Keratinocyte (primary cell): ENCODE measurements at regions not wholly inside any gene's neighbourhood (a gene's known extent, or its start where the extent isn't known, plus 50 kb on each side); places are given as distances from the start of the nearest gene placed in this dataset.

Experiments used
- DNase-seq: peaks from one replicate; pipeline ENCODE4 v3.0.0-alpha.2; 2011; ENCODE audit warnings: low read depth, missing footprints, low spot score
- FAIRE-seq: peaks from 2 replicates; lab custom pipeline; 2011; peaks lifted over from hg19 to GRCh38; lab: Jason Lieb, UNC
- H2AFZ ChIP-seq: 2 replicates; pipeline ENCODE4 v1.6.0; 2012; ENCODE audit warnings: low read length, control low read depth, inconsistent platforms; ENCODE audit not compliant: control insufficient read depth
- H3K27ac ChIP-seq: 2 replicates; pipeline ENCODE4 v1.5.1; 2011; ENCODE audit warnings: low read length; ENCODE audit not compliant: control insufficient read depth, insufficient read depth
- H3K27me3 ChIP-seq: 3 replicates; pipeline ENCODE4 v1.6.0; 2011; ENCODE audit warnings: low read length; ENCODE audit not compliant: control insufficient read depth, insufficient read depth; ENCODE audit errors: extremely low read depth
- H3K36me3 ChIP-seq, 2 experiments: 2 replicates in 1 of 2; 3 replicates in 1 of 2; pipeline ENCODE4 v1.5.1; 2011; ENCODE audit warnings: low read length in 2 of 2, mild to moderate bottlenecking in 1 of 2; ENCODE audit not compliant: control insufficient read depth in 2 of 2, insufficient read depth in 2 of 2; ENCODE audit errors: extremely low read depth in 1 of 2
- H3K4me1 ChIP-seq: 3 replicates; pipeline ENCODE4 v1.5.1; 2011; ENCODE audit warnings: low read length; ENCODE audit not compliant: control insufficient read depth, insufficient read depth; ENCODE audit errors: extremely low read depth
- H3K4me2 ChIP-seq: 3 replicates; pipeline ENCODE4 v1.6.0; 2011; ENCODE audit warnings: low read depth, low read length; ENCODE audit not compliant: control insufficient read depth, insufficient read depth; ENCODE audit errors: extremely low read depth
- H3K4me3 ChIP-seq, 3 experiments: fragments of 200-600 bp in 1 of 3; sonication (generic) in 1 of 3; 2 replicates in 2 of 3; 3 replicates in 1 of 3; pipeline ENCODE4 v1.5.1; 2011 to 2016; ENCODE audit warnings: low read length in 3 of 3, mild to moderate bottlenecking in 3 of 3, control low read depth in 2 of 3, inconsistent platforms in 1 of 3, low read depth in 1 of 3, mixed read lengths in 1 of 3, mixed run types in 1 of 3, moderate library complexity in 1 of 3; ENCODE audit not compliant: control insufficient read depth in 2 of 3, insufficient read depth in 2 of 3; ENCODE audit errors: extremely low read depth in 1 of 3
- H3K79me2 ChIP-seq: 2 replicates; pipeline ENCODE4 v1.6.0; 2012; ENCODE audit warnings: low read length; ENCODE audit not compliant: control insufficient read depth, insufficient read depth
- H3K9ac ChIP-seq: 3 replicates; pipeline ENCODE4 v1.6.0; 2011; ENCODE audit warnings: low read length; ENCODE audit not compliant: control insufficient read depth, insufficient read depth; ENCODE audit errors: extremely low read depth
- H3K9me1 ChIP-seq: 3 replicates; pipeline ENCODE4 v1.6.0; 2011; ENCODE audit warnings: low read length; ENCODE audit not compliant: control insufficient read depth, insufficient read depth; ENCODE audit errors: extremely low read depth
- H3K9me3 ChIP-seq: 2 replicates; pipeline ENCODE4 v1.5.1; 2012; ENCODE audit warnings: low read depth, low read length; ENCODE audit not compliant: control insufficient read depth
- H4K20me1 ChIP-seq: 3 replicates; pipeline ENCODE4 v1.6.0; 2011; ENCODE audit warnings: low read length; ENCODE audit not compliant: control insufficient read depth, insufficient read depth; ENCODE audit errors: extremely low read depth
- EZH2 ChIP-seq: IDR thresholded peaks from one replicate; pipeline ENCODE4 v1.6.1; 2012; ENCODE audit warnings: inconsistent platforms, mild to moderate bottlenecking, low read length, moderate library complexity
- dilution Hi-C: fragments of 300-500 bp; cut with MboI; formaldehyde crosslinking; loops from one replicate; pipeline ENCODE4 v1.7.0; 2020; ENCODE audit warnings: low sequenced_read_pairs; ENCODE audit not compliant: extremely low pct_ligation_motif_present
- TF ChIP-seq, protein P1 (sequence below), 3 experiments: IDR thresholded peaks in 1 of 3; conservative IDR thresholded peaks in 1 of 3; optimal IDR thresholded peaks in 1 of 3; 2 replicates in 2 of 3; 3 replicates in 1 of 3; pipeline versions ENCODE3 to v1.5.1; 2011; ENCODE audit warnings: low read length in 3 of 3, mild to moderate bottlenecking in 3 of 3, moderate library complexity in 2 of 3, control low read depth in 1 of 3, inconsistent platforms in 1 of 3; ENCODE audit not compliant: insufficient read depth in 2 of 3; ENCODE audit errors: extremely low read depth in 1 of 3

DNA sequence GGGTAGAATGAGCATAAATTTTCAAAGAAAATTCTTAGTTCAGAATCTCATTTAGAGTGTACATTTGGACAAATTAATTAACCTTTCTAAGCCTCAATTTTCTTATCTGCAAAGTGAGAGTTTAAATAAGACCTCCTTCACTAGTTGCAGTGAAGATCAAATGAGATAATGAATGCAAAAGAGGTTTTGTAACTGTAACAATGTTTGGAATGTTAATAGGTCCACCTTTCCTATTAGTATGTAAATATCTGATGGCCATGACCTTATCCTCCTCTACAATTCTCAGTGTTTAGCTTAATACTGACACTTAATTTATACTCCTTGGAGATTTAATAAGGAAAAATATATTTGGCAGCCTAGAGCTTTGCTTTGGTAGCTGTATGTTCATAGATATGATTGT, 138.8 kb downstream of the GABRG1 start:
- no peaks in the 10 kb centered on the region for H3K36me3 ChIP-seq
- TF ChIP-seq, protein P1, sequence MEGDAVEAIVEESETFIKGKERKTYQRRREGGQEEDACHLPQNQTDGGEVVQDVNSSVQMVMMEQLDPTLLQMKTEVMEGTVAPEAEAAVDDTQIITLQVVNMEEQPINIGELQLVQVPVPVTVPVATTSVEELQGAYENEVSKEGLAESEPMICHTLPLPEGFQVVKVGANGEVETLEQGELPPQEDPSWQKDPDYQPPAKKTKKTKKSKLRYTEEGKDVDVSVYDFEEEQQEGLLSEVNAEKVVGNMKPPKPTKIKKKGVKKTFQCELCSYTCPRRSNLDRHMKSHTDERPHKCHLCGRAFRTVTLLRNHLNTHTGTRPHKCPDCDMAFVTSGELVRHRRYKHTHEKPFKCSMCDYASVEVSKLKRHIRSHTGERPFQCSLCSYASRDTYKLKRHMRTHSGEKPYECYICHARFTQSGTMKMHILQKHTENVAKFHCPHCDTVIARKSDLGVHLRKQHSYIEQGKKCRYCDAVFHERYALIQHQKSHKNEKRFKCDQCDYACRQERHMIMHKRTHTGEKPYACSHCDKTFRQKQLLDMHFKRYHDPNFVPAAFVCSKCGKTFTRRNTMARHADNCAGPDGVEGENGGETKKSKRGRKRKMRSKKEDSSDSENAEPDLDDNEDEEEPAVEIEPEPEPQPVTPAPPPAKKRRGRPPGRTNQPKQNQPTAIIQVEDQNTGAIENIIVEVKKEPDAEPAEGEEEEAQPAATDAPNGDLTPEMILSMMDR (optimal IDR thresholded peaks at IDR 0.05 in 1 of 3, IDR thresholded peaks at IDR 0.05 in 1 of 3, conservative IDR thresholded peaks at IDR 0.05 in 1 of 3; ENCODE audit: extremely low read depth in 1 of 3, insufficient read depth in 2 of 3, low read length in 3 of 3) = no peak
- no peak for TF ChIP-seq EZH2
- H3K4me1 ChIP-seq = no peaks in the 10 kb centered on the region
- H3K9me1 ChIP-seq = no peaks in the 10 kb centered on the region
- dilution Hi-C loops = no loop called here
- no peaks in the 10 kb centered on the region for H3K9me3 ChIP-seq
- no peak overlapping the region for H3K4me2 ChIP-seq
- FAIRE-seq (no peak), DNase-seq (no peak)
- H3K27me3 ChIP-seq = no peaks in the 10 kb centered on the region
- H3K4me3 ChIP-seq = no peak overlapping the region
- H3K79me2 ChIP-seq = no peaks in the 10 kb centered on the region
- no peaks in the 10 kb centered on the region for H4K20me1 ChIP-seq
- no peak overlapping the region for H2AFZ ChIP-seq
- no peak overlapping the region for H3K9ac ChIP-seq
- no peak overlapping the region for H3K27ac ChIP-seq

GRCh38 chr4:45971108-45971507, 152.7 kb downstream of the GABRG1 start:
- Histone ChIP-seq H3K9me1 (no peaks in the 10 kb centered on the region), H3K27me3 (no peaks in the 10 kb centered on the region), H3K4me1 (no peaks in the 10 kb centered on the region), H3K4me3 (no peak overlapping the region), H2AFZ (no peak overlapping the region), H4K20me1 (no peaks in the 10 kb centered on the region), H3K9ac (no peak overlapping the region), H3K4me2 (no peak overlapping the region), H3K36me3 (no peaks in the 10 kb centered on the region), H3K27ac (no peak overlapping the region), H3K79me2 (no peaks in the 10 kb centered on the region), H3K9me3 (no peaks in the 10 kb centered on the region)
- DNase-seq = no peak
- FAIRE-seq = no peak
- dilution Hi-C loops = no loop called here
- TF ChIP-seq, protein P1 (optimal IDR thresholded peaks at IDR 0.05 in 1 of 3, IDR thresholded peaks at IDR 0.05 in 1 of 3, conservative IDR thresholded peaks at IDR 0.05 in 1 of 3; ENCODE audit: extremely low read depth in 1 of 3, insufficient read depth in 2 of 3, low read length in 3 of 3) = no peak
- no peak for TF ChIP-seq EZH2
